ENCODE measurements at regions not wholly inside any gene's neighbourhood (a gene's known extent, or its start where the extent isn't known, plus 50 kb on each side); places are given as distances from the start of the nearest gene placed in this dataset.

DNA sequence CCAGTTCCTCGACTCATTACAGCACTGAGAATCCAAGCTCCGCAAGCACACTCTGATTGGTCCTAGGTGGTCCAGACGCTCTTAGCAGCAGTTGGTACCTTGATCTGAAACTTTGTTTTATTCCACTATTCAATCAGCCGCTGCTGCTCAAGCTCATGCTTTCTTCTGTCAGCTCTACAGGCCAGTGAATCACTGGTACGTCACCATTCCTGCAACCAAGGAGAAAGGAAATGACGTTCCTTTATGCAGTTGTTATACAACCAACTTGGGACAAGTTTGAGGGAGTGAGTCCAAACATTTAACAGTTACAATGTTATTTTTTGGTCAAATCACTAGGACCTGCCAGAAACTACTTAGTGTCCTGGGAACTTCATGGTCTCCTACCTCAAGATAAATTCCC lies 398.8 kb upstream of the TMEFF2 start:
- Histone ChIP-seq H3K4me1 (ENCODE audit: insufficient read depth, low read length) (no peaks in the 10 kb centered on the region), H3K27ac (ENCODE audit: low read length) (no peak overlapping the region), H3K79me2 (ENCODE audit: low read length) (no peaks in the 10 kb centered on the region), H2AFZ (ENCODE audit: low read length) (no peak overlapping the region), H3K36me3 (ENCODE audit: low read depth, low read length) (no peaks in the 10 kb centered on the region), H3K9ac (ENCODE audit: low read length) (no peak overlapping the region), H3K27me3 (ENCODE audit: low read length) (no peaks in the 10 kb centered on the region), H3K4me3 (ENCODE audit: low read length) (no peak overlapping the region), H3K9me3 (ENCODE audit: low read length) (no peaks in the 10 kb centered on the region), H3K9me2 (replicated peaks; ENCODE audit: low read length) (no peaks in the 10 kb centered on the region), H3K4me2 (ENCODE audit: low read length) (no peak overlapping the region), H4K20me1 (ENCODE audit: low read length) (no peaks in the 10 kb centered on the region), H3F3A (ENCODE audit: low read length, unreplicated experiment) (no peaks in the 10 kb centered on the region)
- ATAC-seq (no peak), DNase-seq (peak; percentile 8)
- no peak for TF ChIP-seq EZH2 (IDR thresholded peaks at IDR 0.05; ENCODE audit: low read length, unreplicated experiment)
- no TSS peak for BruUV-seq (replicated peaks)
- ChIA-PET CTCF (no interaction called here), POLR2A (ENCODE audit: unreplicated experiment) (no interaction called here)
- intact Hi-C loops (cut with micrococcal nuclease), result no loop called here

DNA sequence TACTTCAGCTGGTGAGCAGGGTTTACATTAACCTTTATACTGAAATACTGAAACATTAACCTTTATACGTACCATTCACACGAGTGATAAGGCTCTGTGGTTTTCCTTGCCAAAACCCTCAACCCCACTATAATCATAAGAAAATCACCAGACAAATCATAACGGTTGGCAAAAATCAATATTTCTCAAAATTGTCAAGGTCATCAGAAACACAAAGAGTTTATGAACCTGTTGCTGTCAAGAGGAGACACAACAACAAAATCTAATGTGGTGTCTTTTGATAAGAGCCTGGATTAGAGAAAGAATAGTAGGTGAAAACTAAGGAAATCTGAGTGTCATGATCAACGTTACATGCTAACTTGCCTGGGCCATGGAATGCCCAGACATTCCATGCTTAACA lies 396.9 kb upstream of the TMEFF2 start:
- Histone ChIP-seq H3K79me2 (ENCODE audit: low read length) (no peaks in the 10 kb centered on the region), H3K9ac (ENCODE audit: low read length) (no peak overlapping the region), H3K4me3 (ENCODE audit: low read length) (no peak overlapping the region), H2AFZ (ENCODE audit: low read length) (no peak overlapping the region), H3F3A (ENCODE audit: low read length, unreplicated experiment) (no peaks in the 10 kb centered on the region), H3K27me3 (ENCODE audit: low read length) (no peaks in the 10 kb centered on the region), H3K9me2 (replicated peaks; ENCODE audit: low read length) (no peaks in the 10 kb centered on the region), H3K27ac (ENCODE audit: low read length) (no peak overlapping the region), H3K9me3 (ENCODE audit: low read length) (no peaks in the 10 kb centered on the region), H4K20me1 (ENCODE audit: low read length) (no peaks in the 10 kb centered on the region), H3K4me2 (ENCODE audit: low read length) (no peak overlapping the region), H3K4me1 (ENCODE audit: insufficient read depth, low read length) (no peaks in the 10 kb centered on the region), H3K36me3 (ENCODE audit: low read depth, low read length) (no peaks in the 10 kb centered on the region)
- BruUV-seq (replicated peaks), result no TSS peak
- TF ChIP-seq EZH2phosphoT487 (IDR thresholded peaks at IDR 0.05; ENCODE audit: borderline replicate concordance, low read length), result no peak
- no peak for TF ChIP-seq EZH2 (IDR thresholded peaks at IDR 0.05; ENCODE audit: low read length, unreplicated experiment)
- no peak for TF ChIP-seq CTCF (conservative IDR thresholded peaks at IDR 0.05; ENCODE audit: low read depth, low read length)
- POLR2A ChIA-PET (ENCODE audit: unreplicated experiment), result no interaction called here
- no peak for DNase-seq
- CTCF ChIA-PET, result no interaction called here
- ATAC-seq, result no peak
- intact Hi-C loops (cut with micrococcal nuclease), result no loop called here

- no peaks in the 10 kb centered on the region for H3K36me3 ChIP-seq (ENCODE audit: low read depth, low read length)
- no peaks in the 10 kb centered on the region for H3K27me3 ChIP-seq (ENCODE audit: low read length)
- DNase-seq (no peak), ATAC-seq (no peak)
- no peaks in the 10 kb centered on the region for H3K79me2 ChIP-seq (ENCODE audit: low read length)
- H3F3A ChIP-seq (ENCODE audit: low read length, unreplicated experiment), result no peaks in the 10 kb centered on the region
- no TSS peak for BruUV-seq (replicated peaks)
- H3K9me3 ChIP-seq (ENCODE audit: low read length), result no peaks in the 10 kb centered on the region
- ChIA-PET POLR2A (ENCODE audit: unreplicated experiment) (interaction anchor here (0.5 to 0.7 kb wide), 2 partner anchors 15 to 27 kb away, joined by 3 to 4 read pairs; no protein-coding TSS in a partner anchor), CTCF (no interaction called here)
- H3K9ac ChIP-seq (ENCODE audit: low read length), result no peak overlapping the region
- no peak overlapping the region for H3K27ac ChIP-seq (ENCODE audit: low read length)
- H3K4me1 ChIP-seq (ENCODE audit: insufficient read depth, low read length), result no peaks in the 10 kb centered on the region
- H3K4me2 ChIP-seq (ENCODE audit: low read length), result no peak overlapping the region
- TF ChIP-seq EZH2phosphoT487 (IDR thresholded peaks at IDR 0.05; ENCODE audit: borderline replicate concordance, low read length) (no peak), EZH2 (IDR thresholded peaks at IDR 0.05; ENCODE audit: low read length, unreplicated experiment) (no peak), CTCF (conservative IDR thresholded peaks at IDR 0.05; ENCODE audit: low read depth, low read length) (no peak)
- H2AFZ ChIP-seq (ENCODE audit: low read length), result no peak overlapping the region
- no peaks in the 10 kb centered on the region for H3K9me2 ChIP-seq (replicated peaks; ENCODE audit: low read length)
- H4K20me1 ChIP-seq (ENCODE audit: low read length), result no peaks in the 10 kb centered on the region
- H3K4me3 ChIP-seq (ENCODE audit: low read length), result no peak overlapping the region
- intact Hi-C loops (cut with micrococcal nuclease), result no loop called here
Observed at GRCh38 chr2:192585418-192585817, 390.7 kb upstream of the TMEFF2 start.
